ENCODE measurements at regions not wholly inside any gene's neighbourhood (a gene's known extent, or its start where the extent isn't known, plus 50 kb on each side); places are given as distances from the start of the nearest gene placed in this dataset.
A peak's percentile ranks its signal among the peaks of the same experiment; 100 is the strongest.

- no peak overlapping the region for H3K4me3 ChIP-seq (ENCODE audit: low read depth, low read length)
- DNase-seq (ENCODE audit: low read depth) (no peak), FAIRE-seq (no peak)
- no peak for TF ChIP-seq CTCF (IDR thresholded peaks at IDR 0.05; ENCODE audit: insufficient read depth, low read length, severe bottlenecking)
- no peaks in the 10 kb centered on the region for H3K36me3 ChIP-seq (ENCODE audit: control insufficient read depth, insufficient read depth, low read length)
- no peaks in the 10 kb centered on the region for H3K27me3 ChIP-seq (ENCODE audit: control insufficient read depth, insufficient read depth, low read length)
Measured at GRCh38 chr3:102207151-102207571, 227.7 kb upstream of the ZPLD1 start.

- H3K36me3 ChIP-seq (ENCODE audit: control insufficient read depth, insufficient read depth, low read length) = no peaks in the 10 kb centered on the region
- no peak overlapping the region for H3K4me3 ChIP-seq (ENCODE audit: low read depth, low read length)
- DNase-seq (ENCODE audit: low read depth) (no peak), FAIRE-seq (no peak)
- TF ChIP-seq CTCF (IDR thresholded peaks at IDR 0.05; ENCODE audit: insufficient read depth, low read length, severe bottlenecking) = no peak
- H3K27me3 ChIP-seq (ENCODE audit: control insufficient read depth, insufficient read depth, low read length) = no peaks in the 10 kb centered on the region
Measured at GRCh38 chr3:102215166-102215565, 219.6 kb upstream of the ZPLD1 start.

GRCh38 chr3:102223132-102223531 is 211.7 kb upstream of the ZPLD1 start:
- no peak overlapping the region for H3K4me3 ChIP-seq (ENCODE audit: low read depth, low read length)
- no peaks in the 10 kb centered on the region for H3K36me3 ChIP-seq (ENCODE audit: control insufficient read depth, insufficient read depth, low read length)
- FAIRE-seq (no peak), DNase-seq (ENCODE audit: low read depth) (no peak)
- H3K27me3 ChIP-seq (ENCODE audit: control insufficient read depth, insufficient read depth, low read length) = no peaks in the 10 kb centered on the region
- no peak for TF ChIP-seq CTCF (IDR thresholded peaks at IDR 0.05; ENCODE audit: insufficient read depth, low read length, severe bottlenecking)

GRCh38 chr3:102224171-102224570 is 210.6 kb upstream of the ZPLD1 start:
- H3K27me3 ChIP-seq (ENCODE audit: control insufficient read depth, insufficient read depth, low read length) = no peaks in the 10 kb centered on the region
- DNase-seq (ENCODE audit: low read depth) (peak; percentile 44), FAIRE-seq (no peak)
- peak; percentile 42 for TF ChIP-seq CTCF (IDR thresholded peaks at IDR 0.05; ENCODE audit: insufficient read depth, low read length, severe bottlenecking)
- H3K4me3 ChIP-seq (ENCODE audit: low read depth, low read length) = no peak overlapping the region
- no peaks in the 10 kb centered on the region for H3K36me3 ChIP-seq (ENCODE audit: control insufficient read depth, insufficient read depth, low read length)

- TF ChIP-seq CTCF (IDR thresholded peaks at IDR 0.05; ENCODE audit: insufficient read depth, low read length, severe bottlenecking) = no peak
- no peaks in the 10 kb centered on the region for H3K27me3 ChIP-seq (ENCODE audit: control insufficient read depth, insufficient read depth, low read length)
- no peaks in the 10 kb centered on the region for H3K36me3 ChIP-seq (ENCODE audit: control insufficient read depth, insufficient read depth, low read length)
- FAIRE-seq (no peak), DNase-seq (ENCODE audit: low read depth) (no peak)
- no peak overlapping the region for H3K4me3 ChIP-seq (ENCODE audit: low read depth, low read length)
Measured at GRCh38 chr3:102225005-102225404, 209.8 kb upstream of the ZPLD1 start.

- TF ChIP-seq CTCF (IDR thresholded peaks at IDR 0.05; ENCODE audit: insufficient read depth, low read length, severe bottlenecking) = peak; percentile 53
- no peak for FAIRE-seq
- DNase-seq (ENCODE audit: low read depth) = peak; percentile 83
- no peak overlapping the region for H3K4me3 ChIP-seq (ENCODE audit: low read depth, low read length)
- H3K27me3 ChIP-seq (ENCODE audit: control insufficient read depth, insufficient read depth, low read length) = no peaks in the 10 kb centered on the region
- H3K36me3 ChIP-seq (ENCODE audit: control insufficient read depth, insufficient read depth, low read length) = no peaks in the 10 kb centered on the region
Measured at GRCh38 chr3:102225407-102226132, 209.2 kb upstream of the ZPLD1 start.
